ENCODE measurements at regions not wholly inside any gene's neighbourhood (a gene's known extent, or its start where the extent isn't known, plus 50 kb on each side); places are given as distances from the start of the nearest gene placed in this dataset.

DNA sequence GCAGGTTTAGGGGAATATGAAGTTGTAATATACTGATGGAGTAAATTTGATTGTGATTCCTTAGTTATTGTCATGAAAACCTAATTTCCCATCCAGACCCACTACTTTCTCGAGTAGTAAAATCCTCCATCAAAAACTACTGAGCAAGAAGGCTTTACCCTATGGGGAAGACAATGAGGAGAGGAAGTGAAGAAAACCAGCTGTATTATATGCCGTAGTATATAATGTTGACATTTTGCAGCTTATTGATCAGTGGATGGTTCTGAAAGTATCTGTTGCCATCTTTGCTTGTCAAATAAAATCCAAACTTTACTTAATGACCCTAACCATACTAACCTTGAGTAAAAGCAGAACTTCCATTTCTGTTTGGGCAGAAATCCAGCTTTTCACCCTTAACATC lies 292.8 kb upstream of the RAG2 start:
- TF ChIP-seq, protein P1, sequence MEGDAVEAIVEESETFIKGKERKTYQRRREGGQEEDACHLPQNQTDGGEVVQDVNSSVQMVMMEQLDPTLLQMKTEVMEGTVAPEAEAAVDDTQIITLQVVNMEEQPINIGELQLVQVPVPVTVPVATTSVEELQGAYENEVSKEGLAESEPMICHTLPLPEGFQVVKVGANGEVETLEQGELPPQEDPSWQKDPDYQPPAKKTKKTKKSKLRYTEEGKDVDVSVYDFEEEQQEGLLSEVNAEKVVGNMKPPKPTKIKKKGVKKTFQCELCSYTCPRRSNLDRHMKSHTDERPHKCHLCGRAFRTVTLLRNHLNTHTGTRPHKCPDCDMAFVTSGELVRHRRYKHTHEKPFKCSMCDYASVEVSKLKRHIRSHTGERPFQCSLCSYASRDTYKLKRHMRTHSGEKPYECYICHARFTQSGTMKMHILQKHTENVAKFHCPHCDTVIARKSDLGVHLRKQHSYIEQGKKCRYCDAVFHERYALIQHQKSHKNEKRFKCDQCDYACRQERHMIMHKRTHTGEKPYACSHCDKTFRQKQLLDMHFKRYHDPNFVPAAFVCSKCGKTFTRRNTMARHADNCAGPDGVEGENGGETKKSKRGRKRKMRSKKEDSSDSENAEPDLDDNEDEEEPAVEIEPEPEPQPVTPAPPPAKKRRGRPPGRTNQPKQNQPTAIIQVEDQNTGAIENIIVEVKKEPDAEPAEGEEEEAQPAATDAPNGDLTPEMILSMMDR (conservative IDR thresholded peaks at IDR 0.05; ENCODE audit: low read length) = no peak
- no peak for TF ChIP-seq EZH2phosphoT487 (IDR thresholded peaks at IDR 0.05; ENCODE audit: borderline replicate concordance, low read depth, low read length)

Measured in OCI-LY7 (cell line).